MM.1S (cell line): ENCODE measurements at regions not wholly inside any gene's neighbourhood (a gene's known extent, or its start where the extent isn't known, plus 50 kb on each side); places are given as distances from the start of the nearest gene placed in this dataset.

Experiments
- DNase-seq: peaks from one replicate; pipeline ENCODE4 v3.0.0-alpha.2; 2015
- H2AFZ ChIP-seq: fragments of 300-600 bp; sonication (generic); 2 replicates; pipeline ENCODE4 v1.6.0; 2016; ENCODE audit warnings: antibody characterized with exemption, low read length
- H3F3A ChIP-seq: fragments of 300-600 bp; sonication (generic); 2 replicates; pipeline ENCODE4 v1.6.1; 2016; ENCODE audit warnings: mild to moderate bottlenecking, antibody characterized with exemption, low read length, moderate library complexity, mixed read lengths; ENCODE audit not compliant: insufficient read depth
- H3K27ac ChIP-seq: fragments of 300-600 bp; sonication (generic); 2 replicates; pipeline ENCODE4 v1.5.1; 2016; ENCODE audit warnings: mild to moderate bottlenecking, low read length
- H3K27me3 ChIP-seq: fragments of 300-600 bp; sonication (generic); replicated peaks from 2 replicates; pipeline ENCODE4 v1.6.0; 2016; ENCODE audit warnings: low read length; ENCODE audit not compliant: insufficient read depth
- H3K36me3 ChIP-seq: fragments of 300-600 bp; sonication (generic); replicated peaks from 2 replicates; pipeline ENCODE4 v1.6.1; 2016; ENCODE audit warnings: mild to moderate bottlenecking, low read length, mixed read lengths; ENCODE audit not compliant: insufficient read depth
- H3K4me1 ChIP-seq: fragments of 300-600 bp; sonication (generic); 2 replicates; pipeline ENCODE4 v1.6.1; 2016; ENCODE audit warnings: low read length, mixed read lengths
- H3K4me2 ChIP-seq: fragments of 300-600 bp; sonication (generic); 2 replicates; pipeline ENCODE4 v1.6.0; 2016; ENCODE audit warnings: low read depth, low read length
- H3K4me3 ChIP-seq: fragments of 300-600 bp; sonication (generic); 2 replicates; pipeline ENCODE4 v1.5.1; 2016; ENCODE audit warnings: low read length, mixed read lengths
- H3K79me2 ChIP-seq: fragments of 300-600 bp; sonication (generic); 2 replicates; pipeline ENCODE4 v1.6.1; 2016; ENCODE audit warnings: mixed run types, low read length, mixed read lengths
- H3K9ac ChIP-seq: fragments of 300-600 bp; sonication (generic); 2 replicates; pipeline ENCODE4 v1.6.1; 2016; ENCODE audit warnings: low read length, mixed read lengths
- H3K9me2 ChIP-seq: fragments of 300-600 bp; sonication (generic); replicated peaks from 2 replicates; pipeline ENCODE4 v1.6.1; 2016; ENCODE audit warnings: mild to moderate bottlenecking, low read length, mixed read lengths; ENCODE audit not compliant: insufficient read depth
- H3K9me3 ChIP-seq: fragments of 300-600 bp; sonication (generic); replicated peaks from 2 replicates; pipeline ENCODE4 v1.6.1; 2016; ENCODE audit warnings: mild to moderate bottlenecking, low read length, mixed read lengths; ENCODE audit not compliant: insufficient read depth
- H4K20me1 ChIP-seq: fragments of 300-600 bp; sonication (generic); 2 replicates; pipeline ENCODE4 v1.6.1; 2016; ENCODE audit warnings: mild to moderate bottlenecking, low read length, moderate library complexity, mixed read lengths; ENCODE audit not compliant: insufficient read depth
- CTCF ChIP-seq: fragments of 300-600 bp; sonication (generic); IDR thresholded peaks from 2 replicates; pipeline ENCODE4 v1.5.1; 2016; ENCODE audit warnings: antibody characterized with exemption, low read length, mixed read lengths
- EZH2 ChIP-seq: fragments of 300-600 bp; sonication (generic); optimal IDR thresholded peaks from 2 replicates; pipeline ENCODE3; 2017; ENCODE audit warnings: low read depth, mild to moderate bottlenecking, antibody characterized with exemption, low read length, mixed read lengths
- EZH2phosphoT487 ChIP-seq: fragments of 300-600 bp; sonication (generic); IDR thresholded peaks from 2 replicates; pipeline ENCODE4 v1.6.1; 2018; ENCODE audit warnings: antibody characterized with exemption, low read length

DNA sequence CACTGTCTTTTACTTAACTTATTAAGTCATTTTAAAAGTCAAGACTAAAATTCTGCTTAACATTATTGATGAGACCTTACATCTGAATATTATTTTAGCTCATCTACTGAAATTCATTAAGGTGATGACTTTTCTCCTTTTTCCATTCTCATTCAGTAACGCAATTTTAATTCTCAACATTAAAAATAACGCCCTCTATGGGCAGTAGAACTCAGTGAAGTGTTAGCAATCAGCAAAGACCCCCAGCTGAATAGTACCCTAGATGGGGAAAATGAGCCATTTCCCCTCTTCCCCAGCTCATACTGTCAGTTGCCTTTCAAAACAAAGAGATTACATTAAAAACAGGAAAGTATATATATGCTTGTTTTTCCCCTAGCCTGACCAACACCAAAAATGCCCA, 203.3 kb downstream of the NR4A2 start:
- H3K9ac ChIP-seq: no peak overlapping the region
- H3K27me3 ChIP-seq: no peaks in the 10 kb centered on the region
- no peak overlapping the region for H3K4me2 ChIP-seq
- H3K9me3 ChIP-seq: no peaks in the 10 kb centered on the region
- H3K27ac ChIP-seq: no peak overlapping the region
- H3K36me3 ChIP-seq: no peaks in the 10 kb centered on the region
- no peak for DNase-seq
- no peak overlapping the region for H3K4me3 ChIP-seq
- H3K9me2 ChIP-seq: no peaks in the 10 kb centered on the region
- no peaks in the 10 kb centered on the region for H3K4me1 ChIP-seq
- no peaks in the 10 kb centered on the region for H3F3A ChIP-seq
- TF ChIP-seq EZH2 (no peak), CTCF (no peak), EZH2phosphoT487 (no peak)
- no peaks in the 10 kb centered on the region for H3K79me2 ChIP-seq
- no peak overlapping the region for H2AFZ ChIP-seq
- no peaks in the 10 kb centered on the region for H4K20me1 ChIP-seq

GRCh38 chr2:156125018-156125417, 207.5 kb downstream of the NR4A2 start:
- Histone ChIP-seq H3K9me2 (no peaks in the 10 kb centered on the region), H3K4me1 (no peaks in the 10 kb centered on the region), H3F3A (no peaks in the 10 kb centered on the region), H3K27me3 (no peaks in the 10 kb centered on the region), H3K9ac (no peak overlapping the region), H3K4me3 (no peak overlapping the region), H3K9me3 (no peaks in the 10 kb centered on the region), H4K20me1 (no peaks in the 10 kb centered on the region), H3K27ac (no peak overlapping the region), H2AFZ (no peak overlapping the region), H3K79me2 (no peaks in the 10 kb centered on the region), H3K4me2 (no peak overlapping the region), H3K36me3 (no peaks in the 10 kb centered on the region)
- TF ChIP-seq EZH2 (no peak), CTCF (no peak), EZH2phosphoT487 (no peak)
- DNase-seq: no peak

- H4K20me1 ChIP-seq: no peaks in the 10 kb centered on the region
Observed at GRCh38 chr2:156124458-156124857, 208.1 kb downstream of the NR4A2 start.

More at GRCh38 chr2:156124458-156124857, 208.1 kb downstream of the NR4A2 start:
- no peaks in the 10 kb centered on the region for H3K79me2 ChIP-seq
- H3K4me1 ChIP-seq: no peaks in the 10 kb centered on the region
- no peak for DNase-seq
- no peak overlapping the region for H3K27ac ChIP-seq
- H3K27me3 ChIP-seq: no peaks in the 10 kb centered on the region
- no peak for TF ChIP-seq CTCF
- no peak for TF ChIP-seq EZH2
- no peak for TF ChIP-seq EZH2phosphoT487
- H3K9ac ChIP-seq: no peak overlapping the region
- no peak overlapping the region for H3K4me3 ChIP-seq
- no peaks in the 10 kb centered on the region for H3K36me3 ChIP-seq
- no peaks in the 10 kb centered on the region for H3K9me3 ChIP-seq
- no peaks in the 10 kb centered on the region for H3K9me2 ChIP-seq
- H3K4me2 ChIP-seq: no peak overlapping the region
- no peak overlapping the region for H2AFZ ChIP-seq
- H3F3A ChIP-seq: no peaks in the 10 kb centered on the region
